Vagina (tissue), 2 donors: ENCODE measurements at regions not wholly inside any gene's neighbourhood (a gene's known extent, or its start where the extent isn't known, plus 50 kb on each side); places are given as distances from the start of the nearest gene placed in this dataset.

ENCODE experiments used
- DNase-seq, 2 donors: peaks; one replicate each; pipeline ENCODE4 v3.0.0-alpha.2; 2017; ENCODE audit errors: extremely low spot score in 2 of 2
- H3K27ac ChIP-seq: fragments of 200-600 bp; sonication (generic); one replicate; pipeline ENCODE4 v1.5.1; 2019
- H3K27me3 ChIP-seq: fragments of 200-600 bp; sonication (generic); one replicate; pipeline ENCODE4 v1.5.1; 2019
- H3K36me3 ChIP-seq, 2 donors: fragments of 200-600 bp; sonication (generic); one replicate each; pipeline ENCODE4 v1.5.1; 2017 to 2019
- H3K4me1 ChIP-seq: fragments of 200-600 bp; sonication (generic); one replicate; pipeline ENCODE4 v1.5.1; 2019
- H3K4me3 ChIP-seq, 2 donors: fragments of 200-600 bp; sonication (generic); 1 replicate in 1 of 2; 2 replicates in 1 of 2; pipeline ENCODE4 v1.5.1; 2016 to 2019
- H3K9me3 ChIP-seq: fragments of 200-600 bp; sonication (generic); one replicate; pipeline ENCODE4 v1.5.1; 2019
- CTCF ChIP-seq, 3 experiments: fragments of 450-650 bp in 2 of 3; fragments of 200-600 bp in 1 of 3; sonication (generic) in 1 of 3; IDR thresholded peaks; one replicate each; pipeline ENCODE4 v1.5.1; 2017 to 2019; ENCODE audit warnings: antibody characterized with exemption in 3 of 3, mild to moderate bottlenecking in 2 of 3, moderate library complexity in 2 of 3
- POLR2A ChIP-seq, 2 donors: fragments of 450-650 bp; IDR thresholded peaks; one replicate each; pipeline ENCODE4 v1.6.1; 2017; ENCODE audit warnings: antibody characterized with exemption in 2 of 2, mild to moderate bottlenecking in 2 of 2, moderate library complexity in 2 of 2
- POLR2AphosphoS5 ChIP-seq, 2 donors: sonication (generic); formaldehyde crosslinking; IDR thresholded peaks; one replicate each; pipeline ENCODE4 v1.9.0; 2017; ENCODE audit warnings: antibody characterized with exemption in 2 of 2, mild to moderate bottlenecking in 2 of 2, low read depth in 1 of 2; ENCODE audit not compliant: insufficient read depth in 1 of 2
- intact Hi-C: fragments of 100-400 bp; cut with DNase I; formaldehyde crosslinking; loops from one replicate; pipeline ENCODE4 v1.15.1; 2023

GRCh38 chr6:22752522-22752921 lies 183.2 kb downstream of the HDGFL1 start:
- no peaks in the 10 kb centered on the region for H3K9me3 ChIP-seq

GRCh38 chr6:22754061-22754460 lies 184.7 kb downstream of the HDGFL1 start:
- Histone ChIP-seq H3K36me3 (no peaks in the 10 kb centered on the region), H3K9me3 (no peaks in the 10 kb centered on the region), H3K4me3 (no peak overlapping the region), H3K27me3 (no peaks in the 10 kb centered on the region), H3K4me1 (no peaks in the 10 kb centered on the region), H3K27ac (no peak overlapping the region)
- intact Hi-C loops, result no loop called here
- TF ChIP-seq POLR2A (IDR thresholded peaks at IDR 0.05) (no peak), CTCF (IDR thresholded peaks at IDR 0.05) (no peak), POLR2AphosphoS5 (IDR thresholded peaks at IDR 0.05; ENCODE audit: insufficient read depth in 1 of 2, low read depth in 1 of 2) (no peak)
- no peak for DNase-seq

More at GRCh38 chr6:22752522-22752921, 183.2 kb downstream of the HDGFL1 start:
- DNase-seq, result no peak
- no peaks in the 10 kb centered on the region for H3K27me3 ChIP-seq
- TF ChIP-seq POLR2A (IDR thresholded peaks at IDR 0.05) (no peak), POLR2AphosphoS5 (IDR thresholded peaks at IDR 0.05; ENCODE audit: insufficient read depth in 1 of 2, low read depth in 1 of 2) (no peak), CTCF (IDR thresholded peaks at IDR 0.05) (no peak)
- no peaks in the 10 kb centered on the region for H3K36me3 ChIP-seq
- no peak overlapping the region for H3K4me3 ChIP-seq
- H3K27ac ChIP-seq, result no peak overlapping the region
- intact Hi-C loops, result no loop called here
- no peaks in the 10 kb centered on the region for H3K4me1 ChIP-seq

GRCh38 chr6:22755605-22756004 lies 186.2 kb downstream of the HDGFL1 start:
- DNase-seq, result no peak
- H3K4me1 ChIP-seq, result no peaks in the 10 kb centered on the region
- no peaks in the 10 kb centered on the region for H3K9me3 ChIP-seq
- intact Hi-C loops, result no loop called here
- TF ChIP-seq POLR2A (IDR thresholded peaks at IDR 0.05) (no peak), CTCF (IDR thresholded peaks at IDR 0.05) (no peak)
- H3K27me3 ChIP-seq, result no peaks in the 10 kb centered on the region
- H3K36me3 ChIP-seq, result no peaks in the 10 kb centered on the region
- H3K27ac ChIP-seq, result no peak overlapping the region
- H3K4me3 ChIP-seq, result no peak overlapping the region

- intact Hi-C loops, result no loop called here
- Histone ChIP-seq H3K9me3 (no peaks in the 10 kb centered on the region), H3K27ac (no peak overlapping the region), H3K27me3 (no peaks in the 10 kb centered on the region), H3K4me1 (no peaks in the 10 kb centered on the region), H3K36me3 (no peaks in the 10 kb centered on the region), H3K4me3 (no peak overlapping the region)
- no peak for TF ChIP-seq POLR2A (IDR thresholded peaks at IDR 0.05)
- no peak for TF ChIP-seq CTCF (IDR thresholded peaks at IDR 0.05)
- no peak for TF ChIP-seq POLR2AphosphoS5 (IDR thresholded peaks at IDR 0.05; ENCODE audit: insufficient read depth in 1 of 2, low read depth in 1 of 2)
- no peak for DNase-seq
These were observed 187.0 kb downstream of the HDGFL1 start for GRCh38 chr6:22756365-22756764.

- DNase-seq, result no peak
- H3K4me1 ChIP-seq, result no peaks in the 10 kb centered on the region
- H3K27me3 ChIP-seq, result no peaks in the 10 kb centered on the region
- H3K27ac ChIP-seq, result no peak overlapping the region
- no peaks in the 10 kb centered on the region for H3K9me3 ChIP-seq
- H3K36me3 ChIP-seq, result no peaks in the 10 kb centered on the region
- intact Hi-C loops, result no loop called here
- H3K4me3 ChIP-seq, result no peak overlapping the region
- TF ChIP-seq CTCF (IDR thresholded peaks at IDR 0.05) (no peak), POLR2A (IDR thresholded peaks at IDR 0.05) (no peak), POLR2AphosphoS5 (IDR thresholded peaks at IDR 0.05; ENCODE audit: insufficient read depth in 1 of 2, low read depth in 1 of 2) (no peak)
These were observed 195.1 kb downstream of the HDGFL1 start for GRCh38 chr6:22764496-22764895.
